NCI-H1694 (cell line): ENCODE measurements at regions not wholly inside any gene's neighbourhood (a gene's known extent, or its start where the extent isn't known, plus 50 kb on each side); places are given as distances from the start of the nearest gene placed in this dataset.

Experiments used
- DNase-seq: peaks from one replicate; lab custom pipeline; 2025; lab: John Stamatoyannopoulos, UW

DNA sequence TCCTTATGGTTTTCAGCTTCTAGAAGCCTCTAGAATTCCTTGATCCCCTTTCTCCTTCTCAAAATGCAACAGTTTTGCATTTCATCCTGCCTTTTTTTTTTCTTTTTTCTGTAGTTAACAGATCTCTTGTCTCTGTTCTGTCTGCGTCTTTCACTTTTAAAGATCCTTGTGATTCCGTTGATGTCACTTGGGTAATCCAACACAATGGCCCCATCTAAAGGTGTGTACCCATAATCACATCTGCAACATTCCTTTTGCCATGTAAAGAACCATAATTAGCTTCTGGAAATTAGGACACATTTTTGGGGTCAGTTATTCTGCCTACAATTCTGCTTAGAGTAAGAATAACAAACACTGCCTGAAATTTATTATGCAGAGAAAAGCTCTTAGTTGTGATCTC, 1180.9 kb upstream of the ADGRL3 start:
- no peak for DNase-seq

DNA sequence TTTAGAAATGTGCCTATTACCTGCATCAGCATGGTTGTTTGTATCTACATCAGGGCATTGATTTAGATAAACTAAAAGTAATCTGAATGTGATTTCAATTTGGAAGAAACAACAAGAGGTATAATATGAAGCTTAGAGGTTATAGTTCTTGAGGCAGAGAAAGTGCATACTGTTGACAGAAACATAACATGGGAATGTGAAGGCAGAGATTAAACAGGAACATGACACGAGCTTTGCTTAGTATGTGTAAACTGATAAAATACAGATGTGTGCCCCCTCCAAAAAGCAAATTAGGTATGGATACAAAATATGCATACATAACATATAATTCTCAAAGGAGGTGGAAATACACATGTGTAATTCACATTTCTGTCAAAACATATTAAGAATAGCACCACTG, 1180.2 kb upstream of the ADGRL3 start:
- DNase-seq: no peak

GRCh38 chr4:60020389-60020788, 1179.7 kb upstream of the ADGRL3 start:
- DNase-seq: no peak

DNA sequence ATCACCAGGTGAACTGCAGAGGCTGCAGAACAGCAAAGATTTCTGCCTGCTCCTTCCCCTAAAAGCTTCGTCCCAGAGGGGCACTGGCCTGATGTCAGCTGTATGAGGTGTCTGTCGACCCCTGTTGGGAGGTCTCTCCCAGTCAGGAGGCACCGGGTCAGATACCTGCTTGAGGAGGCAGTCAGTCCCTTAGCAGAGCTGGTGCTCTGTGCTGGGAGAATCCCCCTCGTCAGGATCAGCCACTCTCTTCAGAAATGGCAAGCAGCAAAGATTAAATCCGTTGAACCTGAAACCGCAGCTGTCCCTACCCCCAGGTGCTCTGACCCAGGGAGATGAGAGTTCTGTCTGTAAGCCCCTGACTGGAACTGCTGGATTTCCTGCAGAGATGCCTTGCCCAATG, 1166.3 kb upstream of the ADGRL3 start:
- DNase-seq: no peak

GRCh38 chr4:60034361-60034760, 1165.8 kb upstream of the ADGRL3 start:
- no peak for DNase-seq

DNA sequence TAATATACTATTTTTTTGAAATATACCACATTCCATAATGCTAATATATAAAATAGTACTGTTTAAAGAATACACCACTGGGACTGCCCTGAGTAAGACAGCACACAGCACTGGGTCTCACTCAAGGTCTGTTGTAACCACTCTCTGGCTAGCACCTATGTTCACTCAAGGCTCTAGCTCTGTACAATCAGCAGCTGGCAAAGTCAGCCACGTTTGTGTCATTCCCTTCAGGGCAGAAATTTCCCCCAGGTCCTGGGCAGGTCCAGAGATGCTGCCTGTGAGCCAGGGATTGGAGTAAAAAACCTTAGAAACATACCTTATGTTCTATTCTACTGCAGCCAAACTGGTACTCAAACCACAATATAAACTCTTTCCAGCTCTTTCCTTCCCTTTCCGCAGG, 1160.2 kb upstream of the ADGRL3 start:
- DNase-seq: no peak

DNA sequence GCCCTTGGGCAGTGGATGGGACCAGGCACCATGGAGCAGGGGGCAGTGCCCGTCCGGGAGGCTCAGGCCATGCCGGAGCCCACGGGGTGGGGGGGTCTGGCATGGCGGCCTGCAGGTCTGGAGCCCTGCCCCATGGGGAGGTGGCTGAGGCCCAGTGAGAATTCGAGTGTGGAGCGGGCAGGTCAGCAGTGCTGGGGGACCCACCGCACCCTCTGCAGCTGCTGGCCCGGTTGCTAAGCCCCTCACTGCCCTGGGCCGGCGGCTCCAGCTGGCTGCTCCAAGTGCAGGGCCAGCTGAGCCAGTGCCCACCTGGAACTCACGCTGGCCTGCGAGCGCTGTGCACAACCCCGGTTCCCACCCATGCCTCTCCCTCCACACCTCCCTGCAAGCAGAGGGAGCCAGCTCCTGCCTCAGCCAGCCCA, 1157.9 kb upstream of the ADGRL3 start:
- DNase-seq: no peak

DNA sequence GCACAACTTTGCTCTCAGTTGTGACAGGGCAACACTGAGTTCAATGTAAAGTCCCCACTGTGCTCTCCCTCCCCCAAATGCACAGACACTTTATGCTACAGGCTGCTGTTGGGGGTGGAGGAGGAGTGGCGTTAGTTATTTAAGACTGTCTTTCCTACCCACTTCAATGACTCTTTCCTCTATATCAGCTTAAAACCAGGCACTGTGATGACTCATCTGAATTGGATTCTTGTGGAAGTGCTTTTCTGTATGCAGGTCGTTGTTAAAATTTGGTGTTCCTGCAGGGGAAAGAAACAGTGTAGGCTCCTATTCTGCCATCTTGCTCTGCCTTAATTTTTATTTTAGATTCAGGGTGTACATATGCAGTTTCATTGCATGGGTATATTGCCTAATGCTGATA, 1157.2 kb upstream of the ADGRL3 start:
- no peak for DNase-seq

DNA sequence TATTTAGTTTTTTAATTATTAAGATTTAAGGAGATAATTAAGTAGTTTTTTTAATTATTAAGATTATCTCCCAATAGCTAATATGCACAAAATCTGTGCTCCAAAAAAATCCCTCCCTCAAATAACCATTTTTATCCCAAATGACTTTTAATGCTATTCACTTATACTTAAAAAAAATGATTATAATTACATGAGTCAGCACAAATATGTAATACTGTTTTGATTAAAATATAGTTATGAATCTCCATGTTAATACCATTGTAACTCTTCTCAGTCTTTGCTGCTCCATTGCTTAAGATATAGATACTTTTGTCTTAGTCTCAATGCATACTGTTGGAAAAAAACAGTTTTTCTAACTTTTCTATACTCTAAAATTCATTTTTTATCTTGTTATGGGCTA, 1121.1 kb upstream of the ADGRL3 start:
- DNase-seq: no peak

GRCh38 chr4:60081839-60082238, 1118.3 kb upstream of the ADGRL3 start:
- no peak for DNase-seq

DNA sequence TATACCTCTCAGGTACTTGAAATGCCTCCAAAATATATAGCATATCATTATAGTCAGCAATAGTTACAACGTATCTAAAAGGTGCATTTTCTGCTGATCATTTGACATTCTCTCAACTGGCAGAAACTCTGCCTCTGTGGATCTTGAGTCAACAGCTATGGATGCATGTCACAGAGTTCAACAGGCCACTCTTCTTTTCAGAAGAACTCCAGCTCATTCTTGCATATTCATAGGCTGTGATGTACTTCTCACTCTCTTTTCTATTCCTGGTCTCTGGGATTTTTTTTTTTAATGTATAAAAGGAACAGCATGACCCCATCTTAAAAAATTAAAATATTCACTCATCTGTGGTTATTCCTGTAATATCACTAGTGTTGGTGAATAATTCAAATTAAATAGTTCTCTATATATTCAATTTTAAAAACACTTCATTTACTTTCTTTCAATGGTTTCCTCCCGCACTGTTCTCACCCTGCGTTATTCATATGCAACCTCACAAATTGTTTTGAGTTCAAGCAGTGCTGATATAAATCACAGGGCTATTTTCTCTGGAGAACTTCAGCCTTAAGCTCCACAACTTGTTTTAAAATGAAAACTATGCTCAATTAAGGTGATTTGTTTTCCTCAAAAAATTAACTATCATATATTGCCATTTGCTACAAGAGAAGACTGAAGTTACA, 1111.2 kb upstream of the ADGRL3 start:
- DNase-seq: no peak

GRCh38 chr4:60089546-60090273, 1110.4 kb upstream of the ADGRL3 start:
- DNase-seq: no peak

DNA sequence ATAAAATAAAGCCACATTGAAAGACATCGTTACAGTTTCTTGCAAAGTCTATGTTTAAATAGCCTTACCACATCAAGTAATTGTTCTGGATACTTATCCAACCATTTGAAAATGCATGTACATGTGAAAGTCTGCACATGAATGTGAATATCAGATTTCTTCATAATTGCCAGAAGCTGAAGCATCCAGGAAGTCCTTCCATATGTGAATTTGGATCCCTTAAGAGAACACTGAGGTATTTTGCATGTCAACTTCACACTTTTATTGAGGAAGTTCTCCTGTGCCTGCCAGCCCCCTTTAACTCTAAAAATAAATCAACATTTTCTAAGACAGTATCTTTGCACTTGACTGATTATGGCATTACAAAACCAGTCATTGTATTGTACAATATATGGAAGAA, 1103.5 kb upstream of the ADGRL3 start:
- no peak for DNase-seq

DNA sequence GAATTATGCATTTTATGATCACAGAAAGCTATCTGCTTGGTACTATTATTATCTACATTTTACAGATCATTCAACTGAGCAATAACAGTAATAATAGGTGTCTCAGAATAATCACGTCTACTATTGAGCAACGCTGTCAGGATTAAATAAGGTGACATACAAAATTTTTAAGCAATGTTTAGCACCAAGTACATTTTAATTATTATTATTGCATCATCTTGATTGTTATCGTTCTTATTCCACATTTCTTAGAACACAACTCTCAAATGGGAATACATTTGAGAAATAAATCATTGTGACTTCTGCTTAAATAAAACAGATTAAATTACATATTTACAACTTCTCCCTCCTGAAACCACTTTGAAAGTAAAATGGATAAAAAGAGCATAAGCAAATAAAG, 1083.5 kb upstream of the ADGRL3 start:
- DNase-seq: no peak

GRCh38 chr4:60117726-60118323, 1082.3 kb upstream of the ADGRL3 start:
- DNase-seq: no peak

- DNase-seq: no peak
Measured at GRCh38 chr4:60122820-60123219, 1077.3 kb upstream of the ADGRL3 start.

- DNase-seq: no peak
Measured at GRCh38 chr4:60128888-60129287, 1071.2 kb upstream of the ADGRL3 start.

GRCh38 chr4:60129740-60130139, 1070.4 kb upstream of the ADGRL3 start:
- no peak for DNase-seq

DNA sequence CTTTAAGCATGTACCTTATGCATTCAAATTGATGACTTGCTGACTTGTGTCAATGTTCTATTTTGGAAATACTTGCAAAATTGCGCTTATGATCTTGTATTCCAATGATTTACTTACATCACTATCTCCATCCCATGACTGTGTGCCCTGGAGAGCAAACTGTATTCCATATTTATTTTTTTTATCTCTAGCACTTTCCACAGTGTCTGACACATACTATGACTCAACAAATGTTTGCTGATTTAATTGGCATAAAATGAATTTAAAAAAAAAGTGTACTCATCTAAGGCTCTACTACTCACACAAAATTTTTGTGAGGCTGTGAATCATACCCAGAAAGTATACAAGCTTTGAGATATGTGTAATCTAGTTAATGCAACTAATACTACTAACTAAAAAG, 1066.8 kb upstream of the ADGRL3 start:
- no peak for DNase-seq

DNA sequence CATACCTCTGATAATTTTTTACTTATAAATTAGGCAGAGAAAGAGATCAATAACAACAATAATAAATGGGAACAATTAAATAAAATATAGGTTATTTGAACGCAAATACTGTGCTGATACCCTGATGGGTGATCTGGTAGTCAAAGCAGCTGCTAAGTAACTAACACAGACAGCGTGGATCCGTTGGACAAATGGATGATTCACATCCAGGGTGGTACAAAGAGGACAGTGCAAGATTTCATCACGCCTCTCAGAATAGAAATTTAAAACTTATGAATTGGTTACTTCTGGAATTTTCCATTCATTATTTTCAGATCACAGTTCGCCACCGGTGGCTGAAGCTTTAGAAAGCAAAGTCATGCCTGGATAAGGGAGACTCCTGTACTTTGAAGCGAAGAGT, 1066.0 kb upstream of the ADGRL3 start:
- no peak for DNase-seq

DNA sequence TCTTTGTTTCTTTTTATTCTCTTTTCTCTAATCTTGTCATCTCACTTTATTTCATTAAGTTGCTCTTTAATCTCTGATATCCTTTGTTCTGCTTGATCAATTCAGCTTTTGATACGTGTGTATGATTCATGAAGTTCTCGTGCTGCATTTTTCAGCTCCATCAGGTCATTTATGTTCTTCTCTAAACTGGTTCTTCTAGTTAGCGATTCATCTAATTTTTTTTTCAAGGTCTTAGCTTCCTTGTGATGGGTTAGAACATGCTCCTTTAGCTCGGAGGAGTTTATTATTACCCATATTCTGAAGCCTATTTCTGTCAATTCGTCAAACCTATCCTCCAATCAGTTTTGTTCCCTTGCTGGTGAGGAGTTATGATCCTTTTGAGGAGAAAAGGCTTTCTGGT, 1045.0 kb upstream of the ADGRL3 start:
- no peak for DNase-seq

- no peak for DNase-seq
Measured at GRCh38 chr4:60173103-60173502, 1027.0 kb upstream of the ADGRL3 start.

- no peak for DNase-seq
Measured at GRCh38 chr4:60173718-60174117, 1026.4 kb upstream of the ADGRL3 start.

GRCh38 chr4:60175241-60175640, 1024.9 kb upstream of the ADGRL3 start:
- DNase-seq: no peak
